ENCODE measurements at regions not wholly inside any gene's neighbourhood (a gene's known extent, or its start where the extent isn't known, plus 50 kb on each side); places are given as distances from the start of the nearest gene placed in this dataset.

DNA sequence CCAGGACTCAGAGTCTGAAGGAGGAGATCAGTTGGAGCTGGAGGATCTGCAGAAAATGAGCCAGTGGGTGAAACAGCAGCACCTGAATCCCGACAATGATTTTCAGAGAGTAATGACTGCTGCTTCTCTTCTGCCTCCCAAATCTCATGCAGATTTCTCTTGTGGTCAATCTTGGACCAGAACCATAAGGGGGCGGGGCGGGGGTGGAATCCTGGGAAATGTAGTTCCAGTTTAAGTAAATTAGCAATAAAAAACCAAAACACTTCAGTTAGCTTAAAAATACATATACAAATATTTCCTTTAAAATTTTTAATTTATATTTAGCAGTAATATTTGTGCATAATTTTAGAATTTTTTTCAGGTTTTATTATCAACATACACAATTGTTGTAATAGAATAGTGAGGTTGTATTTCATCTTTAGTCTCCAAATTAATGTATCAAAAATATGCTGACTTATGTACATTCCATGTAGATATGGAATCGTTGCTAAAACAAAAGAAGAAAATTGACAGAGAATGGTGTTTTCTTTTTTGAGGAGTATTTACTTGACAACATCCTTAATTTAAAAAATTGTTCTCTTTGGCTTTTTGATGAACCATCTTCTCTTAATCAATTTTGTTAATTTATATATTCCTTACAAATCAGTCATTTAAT is 223.5 kb upstream of the SYT10 start:
- Histone ChIP-seq H3K4me1 (no peaks in the 10 kb centered on the region), H3K9me3 (no peaks in the 10 kb centered on the region), H3K27ac (no peak overlapping the region), H3K4me3 (no peak overlapping the region), H3K36me3 (ENCODE audit: low read depth, missing control alignments) (no peaks in the 10 kb centered on the region), H3K27me3 (no peaks in the 10 kb centered on the region)
- 74 to 79% methylated on average over 4 of the region's 4 CpGs for WGBS, 2 donors
- intact Hi-C loops (cut with DNase I; ENCODE audit: low total_unique reads): no loop called here
- DNase-seq: no peak
- TF ChIP-seq POLR2A (IDR thresholded peaks at IDR 0.05): no peak
- TF ChIP-seq, protein P1, sequence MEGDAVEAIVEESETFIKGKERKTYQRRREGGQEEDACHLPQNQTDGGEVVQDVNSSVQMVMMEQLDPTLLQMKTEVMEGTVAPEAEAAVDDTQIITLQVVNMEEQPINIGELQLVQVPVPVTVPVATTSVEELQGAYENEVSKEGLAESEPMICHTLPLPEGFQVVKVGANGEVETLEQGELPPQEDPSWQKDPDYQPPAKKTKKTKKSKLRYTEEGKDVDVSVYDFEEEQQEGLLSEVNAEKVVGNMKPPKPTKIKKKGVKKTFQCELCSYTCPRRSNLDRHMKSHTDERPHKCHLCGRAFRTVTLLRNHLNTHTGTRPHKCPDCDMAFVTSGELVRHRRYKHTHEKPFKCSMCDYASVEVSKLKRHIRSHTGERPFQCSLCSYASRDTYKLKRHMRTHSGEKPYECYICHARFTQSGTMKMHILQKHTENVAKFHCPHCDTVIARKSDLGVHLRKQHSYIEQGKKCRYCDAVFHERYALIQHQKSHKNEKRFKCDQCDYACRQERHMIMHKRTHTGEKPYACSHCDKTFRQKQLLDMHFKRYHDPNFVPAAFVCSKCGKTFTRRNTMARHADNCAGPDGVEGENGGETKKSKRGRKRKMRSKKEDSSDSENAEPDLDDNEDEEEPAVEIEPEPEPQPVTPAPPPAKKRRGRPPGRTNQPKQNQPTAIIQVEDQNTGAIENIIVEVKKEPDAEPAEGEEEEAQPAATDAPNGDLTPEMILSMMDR (IDR thresholded peaks at IDR 0.05): no peak

DNA sequence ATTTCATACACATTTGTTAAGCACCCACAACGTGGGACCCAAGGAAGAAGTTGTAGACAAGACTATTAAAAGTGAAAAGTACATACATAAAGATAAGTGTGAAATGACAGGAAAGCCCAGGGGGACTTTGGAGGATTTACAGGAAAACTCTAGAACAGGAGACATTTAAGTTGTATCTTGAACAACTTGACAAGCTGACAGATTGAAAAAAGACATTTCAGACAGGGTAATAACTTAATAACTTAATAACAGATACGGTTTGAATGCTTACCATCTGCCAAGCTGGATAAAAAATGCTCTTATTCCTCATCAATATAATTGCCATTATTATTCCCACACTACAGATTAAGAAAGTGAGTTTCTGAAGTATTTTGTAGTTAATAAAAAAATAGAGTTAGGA is 229.7 kb upstream of the SYT10 start:
- Histone ChIP-seq H3K9me3 (no peaks in the 10 kb centered on the region), H3K4me1 (no peaks in the 10 kb centered on the region), H3K27me3 (no peaks in the 10 kb centered on the region), H3K27ac (no peak overlapping the region), H3K36me3 (ENCODE audit: low read depth, missing control alignments) (no peaks in the 10 kb centered on the region), H3K4me3 (no peak overlapping the region)
- 74% methylated on average over 2 of the region's 2 CpGs for WGBS, 2 donors
- TF ChIP-seq, protein P1 (IDR thresholded peaks at IDR 0.05): no peak
- no peak for TF ChIP-seq POLR2A (IDR thresholded peaks at IDR 0.05)
- intact Hi-C loops (cut with DNase I; ENCODE audit: low total_unique reads): no loop called here
- no peak for DNase-seq

DNA sequence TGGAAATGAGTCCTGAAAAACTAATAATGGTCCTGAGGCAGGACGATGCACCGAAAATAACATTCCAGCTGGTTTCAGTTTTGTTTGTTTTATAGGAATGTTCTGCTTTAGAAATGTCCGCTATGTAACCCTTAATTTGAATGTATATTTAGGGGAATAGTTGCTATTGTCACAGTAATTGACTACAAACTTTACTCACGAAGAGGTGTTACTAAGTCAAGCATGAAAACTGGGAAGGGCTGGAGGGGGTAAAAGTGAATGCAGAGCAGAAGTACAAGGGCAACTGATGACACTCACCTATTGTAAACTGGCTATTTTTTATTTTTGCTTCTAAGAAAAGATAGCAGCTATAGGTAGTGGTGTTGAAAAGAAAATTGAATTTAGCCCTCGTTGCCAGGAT is 230.7 kb upstream of the SYT10 start:
- H3K4me3 ChIP-seq: no peak overlapping the region
- H3K36me3 ChIP-seq (ENCODE audit: low read depth, missing control alignments): no peaks in the 10 kb centered on the region
- 52 to 67% methylated on average over 5 of the region's 5 CpGs for WGBS, 2 donors
- intact Hi-C loops (cut with DNase I; ENCODE audit: low total_unique reads): no loop called here
- no peak overlapping the region for H3K27ac ChIP-seq
- H3K9me3 ChIP-seq: no peaks in the 10 kb centered on the region
- TF ChIP-seq, protein P1 (IDR thresholded peaks at IDR 0.05): no peak
- no peak for TF ChIP-seq POLR2A (IDR thresholded peaks at IDR 0.05)
- DNase-seq: no peak
- H3K27me3 ChIP-seq: no peaks in the 10 kb centered on the region
- no peaks in the 10 kb centered on the region for H3K4me1 ChIP-seq

DNA sequence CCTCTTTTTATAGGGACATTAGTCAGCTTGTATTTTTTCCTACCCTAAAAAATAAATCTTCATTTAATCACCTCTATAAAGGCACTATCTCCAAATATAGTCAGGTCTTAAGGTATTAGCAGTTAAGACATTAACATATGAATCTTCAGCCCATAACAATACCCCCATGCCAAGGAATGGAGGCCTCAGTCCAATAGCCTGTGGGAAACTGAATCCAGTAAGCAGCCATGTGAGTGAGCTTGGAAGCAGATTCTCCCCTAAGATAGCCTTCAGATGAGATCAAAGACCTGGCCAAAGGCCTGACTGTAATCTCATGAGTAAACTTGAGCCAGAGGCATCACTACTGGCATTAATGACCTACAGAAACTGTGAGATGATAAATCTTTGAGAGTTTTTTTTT is 232.1 kb upstream of the SYT10 start:
- no peak for DNase-seq
- TF ChIP-seq POLR2A (IDR thresholded peaks at IDR 0.05): no peak
- TF ChIP-seq, protein P1 (IDR thresholded peaks at IDR 0.05): no peak
- H3K4me3 ChIP-seq: no peak overlapping the region
- no peaks in the 10 kb centered on the region for H3K9me3 ChIP-seq
- H3K27ac ChIP-seq: no peak overlapping the region
- no peaks in the 10 kb centered on the region for H3K4me1 ChIP-seq
- H3K36me3 ChIP-seq (ENCODE audit: low read depth, missing control alignments): no peaks in the 10 kb centered on the region
- H3K27me3 ChIP-seq: no peaks in the 10 kb centered on the region
- intact Hi-C loops (cut with DNase I; ENCODE audit: low total_unique reads): no loop called here

DNA sequence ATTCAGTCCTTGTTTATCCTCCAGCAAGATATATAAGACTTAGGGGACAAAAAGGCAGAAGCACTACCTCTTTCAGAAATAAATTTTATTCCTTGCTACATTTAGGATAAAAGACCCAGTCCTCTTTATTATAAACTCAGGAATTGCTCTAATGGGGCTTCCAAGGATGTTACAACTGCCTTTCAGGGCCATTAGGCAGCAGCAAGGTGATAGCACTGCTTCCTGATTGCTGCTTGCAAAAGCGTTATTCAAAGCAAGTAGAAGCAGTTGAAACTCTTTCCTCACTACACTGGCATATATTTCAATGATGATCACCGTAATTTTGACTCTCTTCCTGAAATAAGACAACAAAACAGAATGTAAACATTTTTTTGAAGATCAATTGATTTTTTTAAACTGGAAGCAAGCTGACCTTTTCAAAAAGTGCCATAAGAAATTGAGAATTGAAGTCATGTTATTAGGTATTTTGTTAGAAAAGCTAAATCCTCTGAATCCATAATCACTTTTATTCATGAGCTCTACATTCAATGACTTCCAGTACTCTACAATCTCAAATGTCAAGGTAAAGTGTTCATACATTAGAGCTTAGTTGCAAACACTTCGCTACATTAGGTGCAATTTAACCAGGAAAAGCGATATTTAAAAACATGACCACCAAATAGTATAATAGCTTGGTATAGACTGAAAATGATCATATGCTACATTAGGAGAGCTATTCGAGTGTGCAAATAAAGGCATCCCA is 233.4 kb upstream of the SYT10 start:
- Histone ChIP-seq H3K27me3 (no peaks in the 10 kb centered on the region), H3K9me3 (no peaks in the 10 kb centered on the region), H3K4me1 (no peaks in the 10 kb centered on the region), H3K36me3 (ENCODE audit: low read depth, missing control alignments) (no peaks in the 10 kb centered on the region), H3K4me3 (no peak overlapping the region), H3K27ac (no peak overlapping the region)
- intact Hi-C loops (cut with DNase I; ENCODE audit: low total_unique reads): no loop called here
- DNase-seq: no peak
- 80 to 88% methylated on average over 5 of the region's 5 CpGs for WGBS, 2 donors
- TF ChIP-seq, protein P1 (IDR thresholded peaks at IDR 0.05): no peak
- TF ChIP-seq POLR2A (IDR thresholded peaks at IDR 0.05): no peak
